Hepatocyte (in vitro differentiated cells): ENCODE measurements at regions not wholly inside any gene's neighbourhood (a gene's known extent, or its start where the extent isn't known, plus 50 kb on each side); places are given as distances from the start of the nearest gene placed in this dataset.

Source experiments
- DNase-seq: peaks from one replicate; pipeline ENCODE4 v3.0.0-alpha.2; 2016; ENCODE audit warnings: low spot score
- H2AFZ ChIP-seq: fragments of 200-600 bp; sonication (generic); 2 replicates; pipeline ENCODE4 v1.6.0; 2016; ENCODE audit warnings: antibody characterized with exemption, mild to moderate bottlenecking
- H3K27ac ChIP-seq: fragments of 200-600 bp; sonication (generic); 2 replicates; pipeline ENCODE4 v1.5.1; 2016; ENCODE audit warnings: mild to moderate bottlenecking
- H3K27me3 ChIP-seq: fragments of 200-600 bp; sonication (generic); 2 replicates; pipeline ENCODE4 v1.6.1; 2016
- H3K36me3 ChIP-seq: fragments of 200-600 bp; sonication (generic); replicated peaks from 2 replicates; pipeline ENCODE4 v1.5.1; 2016; ENCODE audit warnings: low read depth; ENCODE audit not compliant: insufficient read depth
- H3K4me1 ChIP-seq: fragments of 200-600 bp; sonication (generic); 2 replicates; pipeline ENCODE4 v1.5.1; 2016; ENCODE audit warnings: mild to moderate bottlenecking, moderate library complexity; ENCODE audit not compliant: insufficient read depth
- H3K4me2 ChIP-seq: fragments of 200-600 bp; sonication (generic); 2 replicates; pipeline ENCODE4 v1.6.0; 2016
- H3K4me3 ChIP-seq: fragments of 200-600 bp; sonication (generic); 2 replicates; pipeline ENCODE4 v1.5.1; 2016; ENCODE audit warnings: mild to moderate bottlenecking
- H3K79me2 ChIP-seq: fragments of 200-600 bp; sonication (generic); 2 replicates; pipeline ENCODE4 v1.6.0; 2017; ENCODE audit warnings: mild to moderate bottlenecking
- H3K9me2 ChIP-seq: fragments of 200-600 bp; sonication (generic); replicated peaks from 2 replicates; pipeline ENCODE4 v1.6.0; 2017; ENCODE audit warnings: mild to moderate bottlenecking; ENCODE audit not compliant: insufficient read depth
- H3K9me3 ChIP-seq: fragments of 200-600 bp; sonication (generic); 2 replicates; pipeline ENCODE4 v1.5.1; 2016; ENCODE audit warnings: low read depth, mild to moderate bottlenecking
- H4K20me1 ChIP-seq: fragments of 200-600 bp; sonication (generic); 2 replicates; pipeline ENCODE4 v1.6.0; 2016; ENCODE audit warnings: mild to moderate bottlenecking; ENCODE audit not compliant: insufficient read depth, poor library complexity, severe bottlenecking
- CTCF ChIP-seq: fragments of 200-600 bp; sonication (generic); IDR thresholded peaks from 2 replicates; pipeline ENCODE4 v1.5.1; 2016; ENCODE audit warnings: antibody characterized with exemption, mild to moderate bottlenecking; ENCODE audit not compliant: poor library complexity
- EZH2 ChIP-seq: fragments of 200-600 bp; sonication (generic); IDR thresholded peaks from 2 replicates; pipeline ENCODE4 v1.6.1; 2016; ENCODE audit warnings: antibody characterized with exemption, mild to moderate bottlenecking, borderline replicate concordance
- EZH2phosphoT487 ChIP-seq: fragments of 200-600 bp; sonication (generic); IDR thresholded peaks from one replicate; pipeline ENCODE4 v1.6.1; 2018; ENCODE audit warnings: antibody characterized with exemption, mild to moderate bottlenecking, low read depth, moderate library complexity; ENCODE audit not compliant: unreplicated experiment, severe bottlenecking
- WGBS: methylation state at CpG from one replicate; pipeline ENCODE4 v1.1.6; 2016; ENCODE audit warnings: low lambda C conversion rate; ENCODE audit errors: missing lambda C conversion rate; 5-methylcytosine and 5-hydroxymethylcytosine counted together

DNA sequence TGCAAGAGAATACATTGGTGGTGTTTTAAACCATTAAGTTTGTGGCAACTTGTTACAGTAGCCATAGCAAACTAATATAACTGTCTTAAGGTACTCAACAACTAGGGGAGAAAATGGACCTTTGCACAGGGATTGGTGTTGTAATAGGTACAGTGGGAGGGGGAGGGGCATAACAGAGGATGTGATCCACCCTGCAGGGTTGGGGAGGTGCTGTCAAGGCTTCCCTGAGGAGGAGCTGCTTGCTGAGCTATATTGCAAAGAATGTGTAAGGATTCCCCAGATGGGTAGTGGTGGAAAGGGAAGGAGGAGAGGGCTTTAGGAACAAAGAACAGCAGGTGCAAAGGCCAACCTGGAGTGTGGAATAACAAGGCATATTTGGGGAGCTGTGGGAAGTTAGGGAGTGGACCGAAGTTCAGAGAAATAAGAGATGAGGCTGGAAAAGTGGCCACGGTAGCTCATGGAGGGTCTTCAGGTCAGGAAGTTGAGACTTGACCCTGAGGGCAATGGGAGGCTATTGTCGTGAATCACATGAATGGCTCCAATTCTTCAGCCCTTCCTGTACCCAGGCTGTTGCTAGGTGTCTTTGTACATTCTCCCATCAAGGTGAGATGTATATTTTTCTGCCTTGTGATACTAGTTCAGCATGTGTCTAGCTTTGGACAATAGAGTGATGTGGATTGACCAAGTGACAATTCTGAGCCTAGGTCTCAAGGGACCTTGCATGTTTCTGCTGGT, 168.6 kb upstream of the CSF3R start:
- Histone ChIP-seq H3K36me3 (no peaks in the 10 kb centered on the region), H3K9me3 (no peaks in the 10 kb centered on the region), H3K27ac (no peak overlapping the region), H3K79me2 (no peaks in the 10 kb centered on the region), H3K27me3 (peaks cover 21% of the 10 kb centered on the region), H3K9me2 (no peaks in the 10 kb centered on the region), H2AFZ (no peak overlapping the region), H3K4me3 (no peak overlapping the region), H3K4me1 (no peaks in the 10 kb centered on the region), H3K4me2 (no peak overlapping the region), H4K20me1 (no peaks in the 10 kb centered on the region)
- 75% methylated on average over 3 of the region's 3 CpGs for WGBS
- TF ChIP-seq EZH2 (no peak), CTCF (no peak), EZH2phosphoT487 (no peak)
- DNase-seq: no peak

DNA sequence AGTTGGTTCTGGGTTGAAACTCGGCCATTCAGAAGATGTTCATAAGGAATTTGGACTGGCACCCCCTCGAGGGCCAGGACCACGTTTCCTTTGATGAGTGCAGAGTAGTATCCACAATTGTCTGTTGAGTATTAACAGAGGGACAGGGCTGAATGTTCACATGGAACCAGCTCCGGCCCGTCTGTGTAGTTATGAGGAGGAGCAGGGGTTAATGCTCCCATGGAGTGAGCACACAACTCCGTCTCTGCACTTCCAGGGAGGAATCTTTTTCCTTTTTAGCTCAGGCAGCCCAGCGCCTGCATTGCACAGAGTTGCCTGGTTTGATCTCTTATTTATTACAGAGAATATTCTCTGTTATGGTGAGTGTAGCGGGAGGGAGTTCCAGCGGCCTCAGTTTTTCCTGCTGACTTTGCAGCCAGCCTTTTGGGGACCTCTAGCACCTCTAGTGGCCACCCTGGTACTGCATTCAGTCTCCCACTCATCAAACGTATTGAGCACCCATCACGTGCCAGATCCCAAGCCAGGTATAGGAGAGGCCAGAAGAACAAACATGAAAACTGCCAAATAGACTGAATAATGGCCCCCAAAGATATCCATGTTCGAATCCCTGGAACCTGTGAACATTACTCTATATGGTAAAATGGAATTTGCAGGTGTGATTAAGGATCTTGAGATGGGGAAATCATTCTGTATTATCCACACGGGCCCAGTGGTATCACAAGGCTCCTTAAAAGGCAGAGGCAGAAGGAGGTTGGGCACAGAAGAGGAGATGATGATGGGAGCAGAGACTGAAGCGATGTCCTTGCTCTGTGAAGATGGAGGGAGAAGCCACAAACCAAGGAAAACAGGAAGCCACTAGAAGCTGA, 167.7 kb upstream of the CSF3R start:
- H3K9me3 ChIP-seq: no peaks in the 10 kb centered on the region
- DNase-seq: peak; percentile 80
- H3K36me3 ChIP-seq: no peaks in the 10 kb centered on the region
- no peaks in the 10 kb centered on the region for H3K79me2 ChIP-seq
- H2AFZ ChIP-seq: no peak overlapping the region
- no peak overlapping the region for H3K4me2 ChIP-seq
- no peak overlapping the region for H3K4me3 ChIP-seq
- peak; percentile 64 for TF ChIP-seq CTCF
- TF ChIP-seq EZH2phosphoT487: no peak
- WGBS: 45% methylated on average over 14 of the region's 14 CpGs
- H4K20me1 ChIP-seq: no peaks in the 10 kb centered on the region
- no peaks in the 10 kb centered on the region for H3K4me1 ChIP-seq
- H3K9me2 ChIP-seq: no peaks in the 10 kb centered on the region
- no peak overlapping the region for H3K27ac ChIP-seq
- peaks cover 20% of the 10 kb centered on the region for H3K27me3 ChIP-seq

DNA sequence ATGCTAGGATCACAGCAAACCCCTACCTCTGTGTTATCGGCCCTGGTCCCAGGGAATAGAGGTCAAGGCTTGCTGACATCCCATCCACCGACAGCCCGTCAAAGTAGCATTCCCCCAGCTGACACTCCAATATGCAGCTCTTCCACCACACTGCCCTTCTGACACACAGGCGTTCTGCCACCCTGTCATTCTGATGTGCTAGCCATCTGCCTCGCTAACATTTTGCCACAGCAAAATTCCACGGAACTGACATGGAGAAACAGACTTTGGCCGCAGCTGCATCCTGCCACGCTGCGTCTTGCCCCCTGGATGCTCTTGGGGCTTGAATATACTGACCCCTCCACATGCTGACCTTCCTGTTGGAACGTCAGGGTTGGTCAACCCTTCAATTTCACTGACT, 163.2 kb upstream of the CSF3R start:
- Histone ChIP-seq H4K20me1 (no peaks in the 10 kb centered on the region), H3K27me3 (peaks cover 16% of the 10 kb centered on the region), H3K4me3 (no peak overlapping the region), H3K4me2 (no peak overlapping the region), H3K27ac (no peak overlapping the region), H3K4me1 (no peaks in the 10 kb centered on the region), H2AFZ (no peak overlapping the region), H3K9me3 (no peaks in the 10 kb centered on the region), H3K36me3 (no peaks in the 10 kb centered on the region), H3K79me2 (no peaks in the 10 kb centered on the region), H3K9me2 (no peaks in the 10 kb centered on the region)
- TF ChIP-seq EZH2 (no peak), CTCF (no peak), EZH2phosphoT487 (no peak)
- WGBS: 88% methylated on average over 10 of the region's 10 CpGs
- DNase-seq: no peak
